IPS-18c (cell line): ENCODE measurements at regions not wholly inside any gene's neighbourhood (a gene's known extent, or its start where the extent isn't known, plus 50 kb on each side); places are given as distances from the start of the nearest gene placed in this dataset.

Experiments
- H3K4me3 ChIP-seq: 2 replicates; pipeline ENCODE4 v1.7.0; 2013; ENCODE audit warnings: low read depth, mild to moderate bottlenecking, low read length, moderate library complexity; ENCODE audit not compliant: insufficient read depth
- H3K9me3 ChIP-seq: one replicate; pipeline ENCODE4 v1.6.1; 2013; ENCODE audit warnings: mild to moderate bottlenecking, low read length, moderate library complexity; ENCODE audit not compliant: control insufficient read depth, insufficient read depth

- H3K4me3 ChIP-seq = no peak overlapping the region
- no peaks in the 10 kb centered on the region for H3K9me3 ChIP-seq
Observed at GRCh38 chr20:39210341-39211036, 248.3 kb downstream of the DHX35 start.

- no peaks in the 10 kb centered on the region for H3K9me3 ChIP-seq
- H3K4me3 ChIP-seq = no peak overlapping the region
Observed at GRCh38 chr20:39206899-39207564, 244.9 kb downstream of the DHX35 start.

GRCh38 chr20:39195582-39196021 is 233.5 kb downstream of the DHX35 start:
- H3K4me3 ChIP-seq = no peak overlapping the region
- H3K9me3 ChIP-seq = no peaks in the 10 kb centered on the region

GRCh38 chr20:39190666-39191570 is 228.8 kb downstream of the DHX35 start:
- Histone ChIP-seq H3K9me3 (no peaks in the 10 kb centered on the region), H3K4me3 (no peak overlapping the region)

GRCh38 chr20:39188266-39188765 is 226.2 kb downstream of the DHX35 start:
- Histone ChIP-seq H3K4me3 (no peak overlapping the region), H3K9me3 (no peaks in the 10 kb centered on the region)

- Histone ChIP-seq H3K4me3 (no peak overlapping the region), H3K9me3 (no peaks in the 10 kb centered on the region)
Observed at GRCh38 chr20:39181490-39181889, 219.3 kb downstream of the DHX35 start.

- no peak overlapping the region for H3K4me3 ChIP-seq
- H3K9me3 ChIP-seq = no peaks in the 10 kb centered on the region
Observed at GRCh38 chr20:39176457-39176856, 214.3 kb downstream of the DHX35 start.

- H3K9me3 ChIP-seq = no peaks in the 10 kb centered on the region
- H3K4me3 ChIP-seq = no peak overlapping the region
Observed at GRCh38 chr20:39170896-39171463, 208.8 kb downstream of the DHX35 start.

GRCh38 chr20:39165099-39165498 is 203.0 kb downstream of the DHX35 start:
- Histone ChIP-seq H3K4me3 (no peak overlapping the region), H3K9me3 (no peaks in the 10 kb centered on the region)

- H3K4me3 ChIP-seq = no peak overlapping the region
- no peaks in the 10 kb centered on the region for H3K9me3 ChIP-seq
Observed at GRCh38 chr20:39164642-39165041, 202.5 kb downstream of the DHX35 start.

GRCh38 chr20:39163993-39164392 is 201.8 kb downstream of the DHX35 start:
- no peak overlapping the region for H3K4me3 ChIP-seq
- H3K9me3 ChIP-seq = no peaks in the 10 kb centered on the region

- Histone ChIP-seq H3K4me3 (no peak overlapping the region), H3K9me3 (no peaks in the 10 kb centered on the region)
Observed at GRCh38 chr20:39161900-39162299, 199.8 kb downstream of the DHX35 start.

- no peaks in the 10 kb centered on the region for H3K9me3 ChIP-seq
- H3K4me3 ChIP-seq = no peak overlapping the region
Observed at GRCh38 chr20:39155971-39156370, 193.8 kb downstream of the DHX35 start.

- Histone ChIP-seq H3K9me3 (no peaks in the 10 kb centered on the region), H3K4me3 (no peak overlapping the region)
Observed at GRCh38 chr20:39152742-39153141, 190.6 kb downstream of the DHX35 start.

GRCh38 chr20:39152126-39152525 is 190.0 kb downstream of the DHX35 start:
- Histone ChIP-seq H3K9me3 (no peaks in the 10 kb centered on the region), H3K4me3 (no peak overlapping the region)

GRCh38 chr20:39150501-39150900 is 188.4 kb downstream of the DHX35 start:
- H3K9me3 ChIP-seq = no peaks in the 10 kb centered on the region

GRCh38 chr20:39146394-39146793 is 184.2 kb downstream of the DHX35 start:
- Histone ChIP-seq H3K9me3 (no peaks in the 10 kb centered on the region), H3K4me3 (no peak overlapping the region)

More at GRCh38 chr20:39150501-39150900, 188.4 kb downstream of the DHX35 start:
- H3K4me3 ChIP-seq = no peak overlapping the region
